Astrocyte of the cerebellum (primary cell): ENCODE measurements at regions not wholly inside any gene's neighbourhood (a gene's known extent, or its start where the extent isn't known, plus 50 kb on each side); places are given as distances from the start of the nearest gene placed in this dataset.

Source experiments
- DNase-seq: peaks from one replicate; pipeline ENCODE4 v3.0.0-alpha.2; 2011; ENCODE audit warnings: low read depth
- H3K4me3 ChIP-seq: 2 replicates; pipeline ENCODE4 v1.5.1; 2011; ENCODE audit warnings: mild to moderate bottlenecking, low read depth, low read length, moderate library complexity
- in situ Hi-C: cut with HindIII; loops from 2 replicates; pipeline ENCODE4 v1.10.0; 2017; ENCODE audit warnings: low sequenced_read_pairs
- TF ChIP-seq, protein P1 (sequence below): IDR thresholded peaks from 2 replicates; pipeline ENCODE4 v1.5.1; 2012; ENCODE audit warnings: low read length, low read depth, moderate library complexity, mild to moderate bottlenecking; ENCODE audit errors: missing control alignments

DNA sequence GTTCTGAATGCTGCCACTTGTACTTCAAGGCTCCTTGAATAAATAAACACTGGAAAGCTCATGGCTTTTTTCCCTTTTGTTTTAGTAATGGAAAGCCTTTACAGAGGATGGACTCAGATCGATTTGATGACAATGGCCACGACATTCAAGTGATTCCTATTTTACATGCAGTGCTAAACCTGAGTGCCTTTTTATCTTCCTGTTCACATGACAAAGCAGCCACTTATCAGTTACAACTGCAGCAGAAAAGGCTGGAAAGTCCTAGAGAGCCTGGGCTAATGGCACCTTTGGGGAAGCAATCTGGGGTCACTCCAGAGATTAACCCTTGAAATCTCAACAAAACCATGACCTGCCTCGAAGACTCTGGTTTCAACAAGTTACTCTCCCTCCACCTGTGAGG is 249.0 kb upstream of the AUTS2 start:
- no peak overlapping the region for H3K4me3 ChIP-seq
- no peak for DNase-seq
- TF ChIP-seq, protein P1, sequence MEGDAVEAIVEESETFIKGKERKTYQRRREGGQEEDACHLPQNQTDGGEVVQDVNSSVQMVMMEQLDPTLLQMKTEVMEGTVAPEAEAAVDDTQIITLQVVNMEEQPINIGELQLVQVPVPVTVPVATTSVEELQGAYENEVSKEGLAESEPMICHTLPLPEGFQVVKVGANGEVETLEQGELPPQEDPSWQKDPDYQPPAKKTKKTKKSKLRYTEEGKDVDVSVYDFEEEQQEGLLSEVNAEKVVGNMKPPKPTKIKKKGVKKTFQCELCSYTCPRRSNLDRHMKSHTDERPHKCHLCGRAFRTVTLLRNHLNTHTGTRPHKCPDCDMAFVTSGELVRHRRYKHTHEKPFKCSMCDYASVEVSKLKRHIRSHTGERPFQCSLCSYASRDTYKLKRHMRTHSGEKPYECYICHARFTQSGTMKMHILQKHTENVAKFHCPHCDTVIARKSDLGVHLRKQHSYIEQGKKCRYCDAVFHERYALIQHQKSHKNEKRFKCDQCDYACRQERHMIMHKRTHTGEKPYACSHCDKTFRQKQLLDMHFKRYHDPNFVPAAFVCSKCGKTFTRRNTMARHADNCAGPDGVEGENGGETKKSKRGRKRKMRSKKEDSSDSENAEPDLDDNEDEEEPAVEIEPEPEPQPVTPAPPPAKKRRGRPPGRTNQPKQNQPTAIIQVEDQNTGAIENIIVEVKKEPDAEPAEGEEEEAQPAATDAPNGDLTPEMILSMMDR, result no peak
- in situ Hi-C loops, result no loop called here

DNA sequence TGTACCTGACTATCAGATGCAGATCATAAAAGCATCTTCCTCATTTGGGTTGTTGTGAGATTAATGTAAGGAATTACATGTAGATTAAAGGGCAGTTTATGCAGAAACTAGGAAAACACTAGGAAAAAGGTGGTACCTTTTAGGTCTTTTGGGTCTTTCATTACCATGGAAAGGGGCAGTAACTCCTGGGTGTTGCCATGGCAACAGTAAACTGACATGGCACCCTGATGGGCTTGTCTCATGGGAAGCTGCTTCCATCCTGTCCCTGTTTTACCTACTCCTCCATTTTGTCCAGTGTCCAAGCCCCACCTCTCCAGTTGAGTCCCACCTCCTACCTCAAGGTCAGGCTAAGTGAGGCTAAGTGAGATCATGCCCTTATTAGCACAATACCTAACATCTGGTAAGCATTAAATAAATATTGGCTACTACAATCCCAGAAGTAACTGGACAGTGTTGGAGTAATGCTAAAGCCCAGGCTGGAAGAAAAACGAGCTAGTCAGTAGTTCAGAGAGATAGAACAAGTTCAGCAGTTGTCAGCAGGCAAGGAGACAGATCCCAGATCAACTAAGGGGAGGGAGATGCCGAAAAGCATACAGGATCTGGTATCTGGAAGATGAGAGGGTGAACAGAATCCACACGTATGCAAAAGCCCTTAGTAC is 240.0 kb upstream of the AUTS2 start:
- no peak for DNase-seq
- TF ChIP-seq, protein P1, result no peak
- in situ Hi-C loops, result no loop called here
- no peak overlapping the region for H3K4me3 ChIP-seq

DNA sequence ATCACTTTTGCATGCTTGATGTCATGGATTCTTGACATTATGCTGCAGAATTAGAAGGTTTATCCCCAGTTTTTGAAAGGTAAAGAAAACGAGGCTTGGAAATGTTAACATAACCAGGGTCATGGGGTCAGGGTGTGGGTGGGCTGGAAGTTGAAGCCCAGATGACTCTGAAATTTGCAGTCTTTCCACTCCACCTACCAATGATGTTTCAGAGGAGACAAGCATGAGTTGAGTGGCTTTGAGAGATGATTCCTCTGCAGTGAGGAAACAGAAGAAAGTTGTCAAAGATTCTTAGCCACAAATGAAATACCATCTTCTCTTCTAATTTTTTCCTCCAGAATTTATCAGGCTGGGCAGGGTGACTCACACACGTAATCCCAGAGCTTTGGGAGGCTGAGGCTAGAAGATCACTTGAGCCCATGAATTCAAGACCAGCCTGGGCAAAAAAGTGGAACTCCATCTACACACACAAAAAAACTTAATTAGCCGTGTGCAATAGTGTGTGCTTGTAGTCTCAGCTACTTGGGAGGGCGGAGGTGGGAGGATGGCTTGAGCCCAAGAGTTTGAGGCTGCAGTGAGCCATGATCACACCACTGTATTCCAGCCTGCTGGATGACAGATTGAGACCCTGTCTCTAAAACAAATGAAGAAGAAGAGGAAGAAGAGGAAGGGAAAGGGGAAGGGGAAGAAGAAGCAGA is 239.1 kb upstream of the AUTS2 start:
- in situ Hi-C loops, result no loop called here
- TF ChIP-seq, protein P1, result no peak
- H3K4me3 ChIP-seq, result no peak overlapping the region
- DNase-seq, result no peak

DNA sequence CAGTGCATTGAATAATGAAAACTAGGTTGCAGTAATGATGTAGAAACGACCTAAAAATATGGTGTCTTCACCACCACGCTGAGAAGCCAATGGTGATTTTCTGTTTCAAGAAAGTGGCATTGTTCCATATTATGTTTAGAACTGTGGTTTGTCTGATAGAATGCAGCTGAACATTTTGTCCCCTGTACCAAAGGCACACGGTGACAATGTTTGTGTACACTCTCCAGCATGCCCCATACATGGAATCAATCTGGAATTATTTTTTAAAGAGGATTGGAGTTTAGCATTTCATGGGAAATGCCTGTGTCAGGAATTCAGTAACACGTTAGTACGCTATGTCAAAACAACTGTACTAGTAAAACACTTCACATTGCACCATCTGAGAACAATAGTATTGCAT is 237.4 kb upstream of the AUTS2 start:
- in situ Hi-C loops, result no loop called here

DNA sequence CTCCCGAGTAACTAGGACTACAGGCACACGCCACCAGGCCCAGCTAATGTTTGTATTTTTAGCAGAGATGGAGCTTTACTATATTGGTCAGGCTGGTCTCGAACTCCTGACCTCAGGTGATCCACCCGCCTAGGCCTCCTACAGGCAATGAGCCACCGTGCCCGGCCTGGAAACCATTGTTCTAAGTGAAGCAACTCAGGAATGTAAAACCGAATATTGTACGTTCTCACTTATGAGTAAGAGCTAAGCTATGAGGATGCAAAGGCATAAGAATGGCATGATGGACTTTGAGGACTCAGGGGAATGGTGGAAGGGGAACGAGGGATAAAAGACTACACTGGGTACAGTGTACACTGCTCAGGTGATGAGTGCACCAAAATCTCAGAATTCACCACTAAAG is 235.1 kb upstream of the AUTS2 start:
- DNase-seq, result no peak
- TF ChIP-seq, protein P1, result no peak
- in situ Hi-C loops, result no loop called here
- no peak overlapping the region for H3K4me3 ChIP-seq

More for the DNA sequence above, 237.4 kb upstream of the AUTS2 start:
- H3K4me3 ChIP-seq, result no peak overlapping the region
- no peak for DNase-seq
- TF ChIP-seq, protein P1, result no peak

DNA sequence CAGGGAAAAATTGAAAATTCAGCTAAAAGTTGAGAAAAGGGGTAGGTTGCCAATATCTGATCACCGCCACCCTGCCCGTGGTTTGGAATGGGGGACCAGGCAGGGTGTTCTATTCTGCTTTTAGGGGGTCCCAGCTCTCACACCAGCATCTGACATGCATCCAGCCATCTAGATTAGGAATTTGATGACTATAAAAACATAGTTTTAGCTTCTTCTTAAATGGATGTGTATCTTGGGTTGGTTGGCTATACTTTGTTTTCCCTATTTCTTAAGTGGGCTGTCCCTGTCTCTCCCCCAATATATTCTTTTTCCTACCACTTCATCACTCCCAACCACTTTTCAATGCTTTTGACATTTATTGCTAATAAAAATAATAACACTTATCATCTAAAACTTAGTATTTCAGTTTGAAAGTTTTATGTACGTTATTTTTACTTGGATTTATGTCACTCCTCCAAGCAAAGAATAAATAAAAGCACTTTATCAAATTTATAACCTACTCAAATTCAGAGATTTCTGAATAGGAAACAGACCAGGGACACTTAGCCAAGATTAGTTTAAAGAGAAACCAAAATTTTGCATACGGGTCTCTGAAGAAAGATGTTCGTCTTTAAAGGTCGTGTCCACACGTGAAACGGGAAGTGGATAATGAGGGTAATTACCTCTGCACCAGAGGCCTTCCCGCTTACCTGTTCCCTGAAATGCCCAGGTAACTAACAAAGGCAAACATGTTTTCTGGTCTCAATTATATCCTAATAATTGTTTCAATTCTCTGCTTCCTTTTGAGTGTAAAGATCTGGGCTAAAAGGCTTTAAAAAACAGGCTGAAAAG is 233.2 kb upstream of the AUTS2 start:
- in situ Hi-C loops, result no loop called here
- TF ChIP-seq, protein P1, result no peak
- DNase-seq, result no peak
- no peak overlapping the region for H3K4me3 ChIP-seq
